IMR-90 (cell line): ENCODE measurements at regions not wholly inside any gene's neighbourhood (a gene's known extent, or its start where the extent isn't known, plus 50 kb on each side); places are given as distances from the start of the nearest gene placed in this dataset.

Source experiments
- ATAC-seq: fragments of 200-7000 bp; cut with Tn5 transposase; 2 replicates; pipeline ENCODE4 v1.9.1; 2020; ENCODE audit warnings: low read depth, mild to moderate bottlenecking, moderate library complexity
- BruUV-seq: library from RNA; stranded (reverse); fragments of 400-500 nt; replicated peaks from 2 replicates; lab custom pipeline; 2021; lab: Mats Ljungman, UMichigan
- CTCF ChIA-PET: fragments of 300-600 bp; formaldehyde crosslinking; extraction: SDS; loops from one replicate; lab custom pipeline; 2021; ENCODE audit warnings: antibody characterized with exemption; lab: Yijun Ruan, JAX
- POLR2A ChIA-PET: fragments of 300-600 bp; sonication (Branson Sonifier 250); formaldehyde crosslinking; loops from one replicate; lab custom pipeline; 2022; ENCODE audit warnings: antibody characterized with exemption; ENCODE audit not compliant: unreplicated experiment; lab: Charles Lee
- DNase-seq: peaks from one replicate; pipeline ENCODE4 v3.0.0; 2013
- H2AFZ ChIP-seq: replicated peaks from 2 replicates; pipeline ENCODE3; 2013; ENCODE audit warnings: low read length, mild to moderate bottlenecking; ENCODE audit not compliant: poor library complexity
- H2AK5ac ChIP-seq: 2 replicates; pipeline ENCODE4 v1.6.1; 2013; ENCODE audit warnings: low read depth, low read length, inconsistent platforms
- H2AK9ac ChIP-seq: replicated peaks from 2 replicates; pipeline ENCODE3; 2013; ENCODE audit warnings: mild to moderate bottlenecking, low read depth, low read length, moderate library complexity; ENCODE audit not compliant: poor library complexity
- H2BK120ac ChIP-seq: 2 replicates; pipeline ENCODE4 v1.6.1; 2013; ENCODE audit warnings: low read depth, low read length, inconsistent platforms
- H2BK15ac ChIP-seq: 3 replicates; pipeline ENCODE4 v1.6.1; 2013; ENCODE audit warnings: low read depth, low read length, inconsistent platforms
- H2BK20ac ChIP-seq: 2 replicates; pipeline ENCODE4 v1.6.1; 2013; ENCODE audit warnings: low read depth, mild to moderate bottlenecking, inconsistent platforms, low read length, moderate library complexity
- H2BK5ac ChIP-seq: 2 replicates; pipeline ENCODE4 v1.6.1; 2013; ENCODE audit warnings: mild to moderate bottlenecking, low read depth, low read length, inconsistent platforms; ENCODE audit not compliant: poor library complexity, severe bottlenecking
- H3K14ac ChIP-seq: replicated peaks from 2 replicates; pipeline ENCODE4 v1.6.1; 2013; ENCODE audit warnings: low read depth, low read length, inconsistent platforms
- H3K18ac ChIP-seq: 2 replicates; pipeline ENCODE4 v1.6.1; 2013; ENCODE audit warnings: low read depth, low read length, control low read depth
- H3K23ac ChIP-seq: 2 replicates; pipeline ENCODE4 v1.6.1; 2013; ENCODE audit warnings: low read depth, low read length, inconsistent platforms
- H3K27ac ChIP-seq: 2 replicates; pipeline ENCODE4 v1.5.1; 2013; ENCODE audit warnings: mild to moderate bottlenecking, control low read depth, low read length; ENCODE audit not compliant: insufficient read depth
- H3K27me3 ChIP-seq: 2 replicates; pipeline ENCODE4 v1.6.1; 2013; ENCODE audit warnings: low read length; ENCODE audit not compliant: control insufficient read depth, insufficient read depth
- H3K36me3 ChIP-seq: 2 replicates; pipeline ENCODE4 v1.6.1; 2013; ENCODE audit warnings: low read length, mixed read lengths; ENCODE audit not compliant: control insufficient read depth, insufficient read depth
- H3K4ac ChIP-seq: 2 replicates; pipeline ENCODE4 v1.6.1; 2013; ENCODE audit warnings: low read depth, low read length, inconsistent platforms
- H3K4me1 ChIP-seq: 2 replicates; pipeline ENCODE4 v1.6.1; 2013; ENCODE audit warnings: low read length, mixed read lengths; ENCODE audit not compliant: control insufficient read depth, insufficient read depth
- H3K4me2 ChIP-seq: 2 replicates; pipeline ENCODE4 v1.6.1; 2013; ENCODE audit warnings: low read depth, mild to moderate bottlenecking, control low read depth, low read length, moderate library complexity
- H3K4me3 ChIP-seq: 2 replicates; pipeline ENCODE4 v1.5.1; 2013; ENCODE audit warnings: low read depth, mild to moderate bottlenecking, control low read depth, low read length, moderate library complexity; ENCODE audit not compliant: insufficient read depth
- H3K56ac ChIP-seq: 2 replicates; pipeline ENCODE4 v1.6.1; 2013; ENCODE audit warnings: low read length, inconsistent platforms; ENCODE audit not compliant: insufficient read depth; ENCODE audit errors: extremely low read depth
- H3K79me1 ChIP-seq, 2 experiments: 2 replicates each; pipeline ENCODE4 v1.6.1; 2013; ENCODE audit warnings: low read length in 2 of 2, inconsistent platforms in 1 of 2, low read depth in 1 of 2
- H3K9ac ChIP-seq: 2 replicates; pipeline ENCODE4 v1.6.1; 2013; ENCODE audit warnings: low read depth, low read length, control low read depth
- H3K9me1 ChIP-seq: 2 replicates; pipeline ENCODE4 v1.6.1; 2013; ENCODE audit warnings: low read length, inconsistent platforms; ENCODE audit not compliant: insufficient read depth
- H3K9me3 ChIP-seq: 2 replicates; pipeline ENCODE4 v1.6.1; 2013; ENCODE audit warnings: low read length; ENCODE audit not compliant: control insufficient read depth, insufficient read depth
- H4K20me1 ChIP-seq: 2 replicates; pipeline ENCODE4 v1.6.1; 2013; ENCODE audit warnings: low read length, inconsistent platforms; ENCODE audit not compliant: insufficient read depth
- H4K5ac ChIP-seq: 2 replicates; pipeline ENCODE4 v1.6.1; 2013; ENCODE audit warnings: mild to moderate bottlenecking, low read depth, low read length, control low read depth
- H4K8ac ChIP-seq, 2 experiments: 2 replicates each; pipeline ENCODE4 v1.6.1; 2013; ENCODE audit warnings: low read depth in 2 of 2, low read length in 2 of 2, control low read depth in 1 of 2, inconsistent platforms in 1 of 2
- H4K91ac ChIP-seq: 2 replicates; pipeline ENCODE4 v1.6.1; 2013; ENCODE audit warnings: low read depth, low read length, inconsistent platforms; ENCODE audit not compliant: insufficient read depth
- BHLHE40 ChIP-seq: fragments of 150-350 bp; IDR thresholded peaks from 2 replicates; pipeline ENCODE4 v1.6.1; 2016; ENCODE audit warnings: mild to moderate bottlenecking, low read depth, low read length
- CEBPB ChIP-seq: IDR thresholded peaks from 2 replicates; pipeline ENCODE4 v1.6.1; 2012; ENCODE audit warnings: low read depth, low read length, improper control_type of control experiment
- CHD1 ChIP-seq: IDR thresholded peaks from 2 replicates; pipeline ENCODE4 v1.6.1; 2012; ENCODE audit warnings: low read depth, low read length, improper control_type of control experiment
- FOS ChIP-seq: fragments of 150-350 bp; IDR thresholded peaks from 2 replicates; pipeline ENCODE4 v1.6.1; 2016; ENCODE audit warnings: low read depth, low read length
- MAFK ChIP-seq: IDR thresholded peaks from 2 replicates; pipeline ENCODE4 v1.6.1; 2012; ENCODE audit warnings: low read depth, low read length, improper control_type of control experiment
- MAZ ChIP-seq: IDR thresholded peaks from 2 replicates; pipeline ENCODE4 v1.6.1; 2012; ENCODE audit warnings: low read depth, mild to moderate bottlenecking, low read length, improper control_type of control experiment, moderate library complexity, borderline replicate concordance
- MXI1 ChIP-seq: IDR thresholded peaks from 2 replicates; pipeline ENCODE4 v1.6.1; 2012; ENCODE audit warnings: low read depth, mild to moderate bottlenecking, low read length, moderate library complexity, borderline replicate concordance
- NFE2L2 ChIP-seq: fragments of 150-350 bp; IDR thresholded peaks from 2 replicates; pipeline ENCODE4 v1.6.1; 2016; ENCODE audit warnings: low read depth, mild to moderate bottlenecking, low read length
- POLR2A ChIP-seq: IDR thresholded peaks from 2 replicates; pipeline ENCODE4 v1.6.1; 2012; ENCODE audit warnings: mild to moderate bottlenecking, low read depth, low read length
- RAD21 ChIP-seq: IDR thresholded peaks from 2 replicates; pipeline ENCODE4 v1.6.1; 2012; ENCODE audit warnings: low read length, improper control_type of control experiment
- RCOR1 ChIP-seq: IDR thresholded peaks from 2 replicates; pipeline ENCODE4 v1.6.1; 2012; ENCODE audit warnings: mild to moderate bottlenecking, low read length, improper control_type of control experiment; ENCODE audit not compliant: insufficient replicate concordance
- RFX5 ChIP-seq: IDR thresholded peaks from 2 replicates; pipeline ENCODE4 v1.8.0; 2012; ENCODE audit warnings: low read depth, mild to moderate bottlenecking, low read length, moderate library complexity
- SMC3 ChIP-seq: fragments of 150-350 bp; IDR thresholded peaks from 2 replicates; pipeline ENCODE4 v1.6.1; 2016; ENCODE audit warnings: low read depth, mild to moderate bottlenecking, antibody characterized with exemption, low read length, moderate library complexity
- USF2 ChIP-seq: fragments of 150-350 bp; IDR thresholded peaks from 2 replicates; pipeline ENCODE4 v1.6.1; 2017; ENCODE audit warnings: mild to moderate bottlenecking, antibody characterized with exemption, low read length, low read depth
- WGBS, 2 experiments: methylation state at CpG; one replicate each; pipeline versions ENCODE4 v1.1.5 to v1.1.7; 2013; ENCODE audit warnings: missing lambda C conversion rate in 2 of 2; ENCODE audit not compliant: insufficient read length in 1 of 2; ENCODE audit errors: extremely low coverage in 2 of 2; 5-methylcytosine and 5-hydroxymethylcytosine counted together
- dilution Hi-C: fragments of 300-500 bp; cut with HindIII; formaldehyde crosslinking; loops from one replicate; pipeline ENCODE4 v1.14.3; 2018; ENCODE audit warnings: low sequenced_read_pairs; ENCODE audit not compliant: unreplicated experiment
- in situ Hi-C: fragments of 300-500 bp; cut with MboI; formaldehyde crosslinking; loops from 3 replicates; pipeline ENCODE4 v1.14.3; 2019; ENCODE audit warnings: low sequenced_read_pairs, inconsistent platforms, mixed read lengths
- intact Hi-C: fragments of 100-400 bp; cut with micrococcal nuclease; formaldehyde crosslinking; loops from 2 replicates; pipeline ENCODE4 v1.10.0; 2022
- TF ChIP-seq, protein P1 (sequence below): conservative IDR thresholded peaks from 2 replicates; pipeline ENCODE4 v1.5.1; 2012; ENCODE audit warnings: mild to moderate bottlenecking, low read depth, low read length, improper control_type of control experiment
- TF ChIP-seq, protein P2 (sequence below): fragments of 150-350 bp; IDR thresholded peaks from 2 replicates; pipeline ENCODE4 v1.6.1; 2016; ENCODE audit warnings: low read depth, mild to moderate bottlenecking, low read length, moderate library complexity, borderline replicate concordance

GRCh38 chr19:31015778-31016177 is 333.5 kb downstream of the TSHZ3 start:
- POLR2A ChIA-PET = no interaction called here
- Histone ChIP-seq H3K79me1 (no peaks in the 10 kb centered on the region), H3K4me2 (no peak overlapping the region), H2BK20ac (no peak overlapping the region), H3K27me3 (peaks cover 3% of the 10 kb centered on the region; the same call in 1 of the 2 replicates), H3K9me3 (no peaks in the 10 kb centered on the region), H3K14ac (no peak overlapping the region), H2BK15ac (no peak overlapping the region), H3K9me1 (no peaks in the 10 kb centered on the region), H2AK5ac (no peak overlapping the region), H3K4me1 (no peaks in the 10 kb centered on the region), H3K9ac (no peak overlapping the region), H3K36me3 (no peaks in the 10 kb centered on the region), H3K4me3 (no peak overlapping the region), H4K20me1 (no peaks in the 10 kb centered on the region), H3K27ac (no peak overlapping the region), H2AK9ac (no peak overlapping the region), H3K18ac (no peak overlapping the region), H3K4ac (no peak overlapping the region), H3K56ac (no peak overlapping the region), H4K91ac (no peak overlapping the region), H2BK5ac (no peak overlapping the region), H4K5ac (no peak overlapping the region), H3K23ac (no peak overlapping the region), H4K8ac (no peak overlapping the region), H2AFZ (no peak overlapping the region), H2BK120ac (no peak overlapping the region)
- intact Hi-C loops = no loop called here
- CTCF ChIA-PET = interaction anchor here (0.5 kb wide), 1 partner anchor 28 kb away, joined by 3 read pairs; no protein-coding TSS in a partner anchor
- 50% methylated on average over 1 of the region's 4 CpGs; no CpG with 5 or more reads in 1 of the 2 experiments for WGBS, 2 experiments
- DNase-seq (no peak), ATAC-seq (no peak)
- no TSS peak for BruUV-seq
- in situ Hi-C loops = no loop called here
- dilution Hi-C loops = no loop called here
- no peak for TF ChIP-seq FOS
- TF ChIP-seq NFE2L2 = no peak
- TF ChIP-seq, protein P1, sequence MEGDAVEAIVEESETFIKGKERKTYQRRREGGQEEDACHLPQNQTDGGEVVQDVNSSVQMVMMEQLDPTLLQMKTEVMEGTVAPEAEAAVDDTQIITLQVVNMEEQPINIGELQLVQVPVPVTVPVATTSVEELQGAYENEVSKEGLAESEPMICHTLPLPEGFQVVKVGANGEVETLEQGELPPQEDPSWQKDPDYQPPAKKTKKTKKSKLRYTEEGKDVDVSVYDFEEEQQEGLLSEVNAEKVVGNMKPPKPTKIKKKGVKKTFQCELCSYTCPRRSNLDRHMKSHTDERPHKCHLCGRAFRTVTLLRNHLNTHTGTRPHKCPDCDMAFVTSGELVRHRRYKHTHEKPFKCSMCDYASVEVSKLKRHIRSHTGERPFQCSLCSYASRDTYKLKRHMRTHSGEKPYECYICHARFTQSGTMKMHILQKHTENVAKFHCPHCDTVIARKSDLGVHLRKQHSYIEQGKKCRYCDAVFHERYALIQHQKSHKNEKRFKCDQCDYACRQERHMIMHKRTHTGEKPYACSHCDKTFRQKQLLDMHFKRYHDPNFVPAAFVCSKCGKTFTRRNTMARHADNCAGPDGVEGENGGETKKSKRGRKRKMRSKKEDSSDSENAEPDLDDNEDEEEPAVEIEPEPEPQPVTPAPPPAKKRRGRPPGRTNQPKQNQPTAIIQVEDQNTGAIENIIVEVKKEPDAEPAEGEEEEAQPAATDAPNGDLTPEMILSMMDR = no peak
- no peak for TF ChIP-seq SMC3
- TF ChIP-seq POLR2A = no peak
- TF ChIP-seq MAZ = no peak
- TF ChIP-seq MXI1 = no peak
- no peak for TF ChIP-seq RAD21
- no peak for TF ChIP-seq CHD1
- TF ChIP-seq, protein P2, sequence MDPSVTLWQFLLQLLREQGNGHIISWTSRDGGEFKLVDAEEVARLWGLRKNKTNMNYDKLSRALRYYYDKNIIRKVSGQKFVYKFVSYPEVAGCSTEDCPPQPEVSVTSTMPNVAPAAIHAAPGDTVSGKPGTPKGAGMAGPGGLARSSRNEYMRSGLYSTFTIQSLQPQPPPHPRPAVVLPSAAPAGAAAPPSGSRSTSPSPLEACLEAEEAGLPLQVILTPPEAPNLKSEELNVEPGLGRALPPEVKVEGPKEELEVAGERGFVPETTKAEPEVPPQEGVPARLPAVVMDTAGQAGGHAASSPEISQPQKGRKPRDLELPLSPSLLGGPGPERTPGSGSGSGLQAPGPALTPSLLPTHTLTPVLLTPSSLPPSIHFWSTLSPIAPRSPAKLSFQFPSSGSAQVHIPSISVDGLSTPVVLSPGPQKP = no peak
- TF ChIP-seq RFX5 = no peak
- TF ChIP-seq CEBPB = no peak
- no peak for TF ChIP-seq RCOR1
- TF ChIP-seq BHLHE40 = no peak
- TF ChIP-seq MAFK = no peak
- no peak for TF ChIP-seq USF2
